GM23338 (cell line): ENCODE measurements at regions not wholly inside any gene's neighbourhood (a gene's known extent, or its start where the extent isn't known, plus 50 kb on each side); places are given as distances from the start of the nearest gene placed in this dataset.

ENCODE experiments used
- ATAC-seq: fragments of 200-7000 bp; cut with Tn5 transposase; 3 replicates; pipeline ENCODE4 v1.9.1; 2020
- DNase-seq: peaks from one replicate; pipeline ENCODE4 v3.0.0-alpha.2; 2015; ENCODE audit warnings: low spot score
- H2AFZ ChIP-seq: fragments of 200-600 bp; sonication (generic); 2 replicates; pipeline ENCODE4 v1.8.0; 2016; ENCODE audit warnings: antibody characterized with exemption, mild to moderate bottlenecking, moderate library complexity
- H3F3A ChIP-seq: fragments of 200-600 bp; sonication (generic); replicated peaks from 2 replicates; pipeline ENCODE4 v1.8.0; 2017; ENCODE audit warnings: antibody characterized with exemption, mixed run types, low read depth
- H3K27ac ChIP-seq: fragments of 200-600 bp; sonication (generic); 2 replicates; pipeline ENCODE4 v1.6.1; 2016; ENCODE audit warnings: low read depth
- H3K27me3 ChIP-seq: fragments of 200-600 bp; sonication (generic); 2 replicates; pipeline ENCODE4 v1.8.0; 2016; ENCODE audit warnings: mild to moderate bottlenecking, mixed run types, moderate library complexity; ENCODE audit not compliant: insufficient read depth
- H3K36me3 ChIP-seq: fragments of 200-600 bp; sonication (generic); 2 replicates; pipeline ENCODE4 v1.8.0; 2016; ENCODE audit warnings: mild to moderate bottlenecking; ENCODE audit not compliant: insufficient read depth
- H3K4me1 ChIP-seq: fragments of 200-600 bp; sonication (generic); 2 replicates; pipeline ENCODE4 v1.8.0; 2016; ENCODE audit warnings: mild to moderate bottlenecking, moderate library complexity; ENCODE audit not compliant: insufficient read depth
- H3K4me2 ChIP-seq: fragments of 200-600 bp; sonication (generic); 2 replicates; pipeline ENCODE4 v1.7.1; 2017; ENCODE audit warnings: mixed run types
- H3K4me3 ChIP-seq: fragments of 200-600 bp; sonication (generic); 2 replicates; pipeline ENCODE4 v1.6.1; 2016; ENCODE audit warnings: mixed run types
- H3K79me2 ChIP-seq: fragments of 200-600 bp; sonication (generic); replicated peaks from 2 replicates; pipeline ENCODE4 v1.8.0; 2017; ENCODE audit warnings: mild to moderate bottlenecking; ENCODE audit not compliant: insufficient read depth
- H3K9me2 ChIP-seq: fragments of 200-600 bp; sonication (generic); 2 replicates; pipeline ENCODE4 v1.8.0; 2017; ENCODE audit not compliant: insufficient read depth
- H4K20me1 ChIP-seq: fragments of 200-600 bp; sonication (generic); replicated peaks from 2 replicates; pipeline ENCODE4 v1.8.0; 2017; ENCODE audit warnings: mild to moderate bottlenecking; ENCODE audit not compliant: insufficient read depth
- H3K27ac Mint-ChIP-seq: 2 replicates; pipeline ENCODE4 v1.8.0; 2020; ENCODE audit warnings: inconsistent platforms, mild to moderate bottlenecking, moderate library complexity, mixed read lengths
- H3K27me3 Mint-ChIP-seq: 3 replicates; pipeline ENCODE4 v1.8.0; 2022; ENCODE audit warnings: low read depth, mild to moderate bottlenecking, moderate library complexity, mixed read lengths, inconsistent platforms; ENCODE audit not compliant: insufficient read depth, poor library complexity
- H3K36me3 Mint-ChIP-seq: 3 replicates; pipeline ENCODE4 v1.8.0; 2021; ENCODE audit warnings: low read depth, mild to moderate bottlenecking, inconsistent platforms, moderate library complexity, mixed read lengths
- H3K4me1 Mint-ChIP-seq: 3 replicates; pipeline ENCODE4 v1.8.0; 2020; ENCODE audit warnings: mild to moderate bottlenecking, inconsistent platforms, mixed read lengths
- H3K4me3 Mint-ChIP-seq: 3 replicates; pipeline ENCODE4 v1.8.0; 2021; ENCODE audit warnings: moderate library complexity, mild to moderate bottlenecking, inconsistent platforms, mixed read lengths
- H3K9me3 Mint-ChIP-seq: 3 replicates; pipeline ENCODE4 v1.8.0; 2020; ENCODE audit warnings: moderate library complexity, mild to moderate bottlenecking, inconsistent platforms, mixed read lengths
- CREB1 ChIP-seq: fragments of 250-450 bp; sonication (Bioruptor Pico); IDR thresholded peaks from 2 replicates; pipeline ENCODE4 v1.5.0; 2020; ENCODE audit warnings: low read depth, mild to moderate bottlenecking, moderate library complexity
- EZH2 ChIP-seq: fragments of 200-600 bp; sonication (generic); IDR thresholded peaks from one replicate; pipeline ENCODE4 v1.8.0; 2017; ENCODE audit warnings: antibody characterized with exemption, mild to moderate bottlenecking, low read depth; ENCODE audit not compliant: unreplicated experiment
- EZH2phosphoT487 ChIP-seq: fragments of 200-600 bp; sonication (generic); IDR thresholded peaks from one replicate; pipeline ENCODE4 v1.8.1; 2018; ENCODE audit warnings: antibody characterized with exemption; ENCODE audit not compliant: unreplicated experiment
- STAT1 ChIP-seq: IDR thresholded peaks from one replicate; pipeline ENCODE4 v1.6.1; 2016; ENCODE audit warnings: antibody characterized with exemption; ENCODE audit not compliant: unreplicated experiment
- ZNF462 ChIP-seq: fragments of 250-450 bp; sonication (Bioruptor Pico); IDR thresholded peaks from 2 replicates; pipeline ENCODE4 v1.5.0; 2020; ENCODE audit warnings: mild to moderate bottlenecking, moderate library complexity
- TF ChIP-seq, protein P1 (sequence below): IDR thresholded peaks from one replicate; pipeline ENCODE4 v1.6.1; 2018; ENCODE audit warnings: antibody characterized with exemption; ENCODE audit not compliant: unreplicated experiment

- no peaks in the 10 kb centered on the region for H3K27me3 ChIP-seq
- H3K79me2 ChIP-seq, result no peaks in the 10 kb centered on the region
- Mint-ChIP-seq H3K4me3 (no peak overlapping the region), H3K9me3 (peaks cover 71% of the 10 kb centered on the region), H3K4me1 (no peaks in the 10 kb centered on the region), H3K36me3 (peaks cover 24% of the 10 kb centered on the region; the same call in 2 of the 3 replicates), H3K27me3 (peaks cover 3% of the 10 kb centered on the region), H3K27ac (no peak overlapping the region)
- no peak for DNase-seq
- H3K4me3 ChIP-seq, result no peak overlapping the region
- H3K36me3 ChIP-seq, result no peaks in the 10 kb centered on the region; the same call in 1 of the 2 replicates
- ATAC-seq, result no peak
- H3K9me2 ChIP-seq, result no peaks in the 10 kb centered on the region
- no peaks in the 10 kb centered on the region for H3K4me1 ChIP-seq
- H3F3A ChIP-seq, result no peaks in the 10 kb centered on the region
- H4K20me1 ChIP-seq, result no peaks in the 10 kb centered on the region
- H2AFZ ChIP-seq, result no peak overlapping the region
- TF ChIP-seq EZH2 (no peak), ZNF462 (CRISPR knock-in tag) (no peak), STAT1 (no peak), EZH2phosphoT487 (no peak), CREB1 (CRISPR knock-in tag) (no peak)
- TF ChIP-seq, protein P1, sequence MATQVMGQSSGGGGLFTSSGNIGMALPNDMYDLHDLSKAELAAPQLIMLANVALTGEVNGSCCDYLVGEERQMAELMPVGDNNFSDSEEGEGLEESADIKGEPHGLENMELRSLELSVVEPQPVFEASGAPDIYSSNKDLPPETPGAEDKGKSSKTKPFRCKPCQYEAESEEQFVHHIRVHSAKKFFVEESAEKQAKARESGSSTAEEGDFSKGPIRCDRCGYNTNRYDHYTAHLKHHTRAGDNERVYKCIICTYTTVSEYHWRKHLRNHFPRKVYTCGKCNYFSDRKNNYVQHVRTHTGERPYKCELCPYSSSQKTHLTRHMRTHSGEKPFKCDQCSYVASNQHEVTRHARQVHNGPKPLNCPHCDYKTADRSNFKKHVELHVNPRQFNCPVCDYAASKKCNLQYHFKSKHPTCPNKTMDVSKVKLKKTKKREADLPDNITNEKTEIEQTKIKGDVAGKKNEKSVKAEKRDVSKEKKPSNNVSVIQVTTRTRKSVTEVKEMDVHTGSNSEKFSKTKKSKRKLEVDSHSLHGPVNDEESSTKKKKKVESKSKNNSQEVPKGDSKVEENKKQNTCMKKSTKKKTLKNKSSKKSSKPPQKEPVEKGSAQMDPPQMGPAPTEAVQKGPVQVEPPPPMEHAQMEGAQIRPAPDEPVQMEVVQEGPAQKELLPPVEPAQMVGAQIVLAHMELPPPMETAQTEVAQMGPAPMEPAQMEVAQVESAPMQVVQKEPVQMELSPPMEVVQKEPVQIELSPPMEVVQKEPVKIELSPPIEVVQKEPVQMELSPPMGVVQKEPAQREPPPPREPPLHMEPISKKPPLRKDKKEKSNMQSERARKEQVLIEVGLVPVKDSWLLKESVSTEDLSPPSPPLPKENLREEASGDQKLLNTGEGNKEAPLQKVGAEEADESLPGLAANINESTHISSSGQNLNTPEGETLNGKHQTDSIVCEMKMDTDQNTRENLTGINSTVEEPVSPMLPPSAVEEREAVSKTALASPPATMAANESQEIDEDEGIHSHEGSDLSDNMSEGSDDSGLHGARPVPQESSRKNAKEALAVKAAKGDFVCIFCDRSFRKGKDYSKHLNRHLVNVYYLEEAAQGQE, result no peak
- no peak overlapping the region for H3K4me2 ChIP-seq
- no peak overlapping the region for H3K27ac ChIP-seq
These were observed 548.0 kb upstream of the SOX11 start for GRCh38 chr2:5144159-5144558.
